ENCODE measurements at regions not wholly inside any gene's neighbourhood (a gene's known extent, or its start where the extent isn't known, plus 50 kb on each side); places are given as distances from the start of the nearest gene placed in this dataset.

GRCh38 chr11:26137651-26138050 is 194.3 kb upstream of the ANO3 start:
- FAIRE-seq (no peak), DNase-seq (ENCODE audit: low read depth, low spot score) (no peak)
- no peak overlapping the region for H3K9ac ChIP-seq (ENCODE audit: control insufficient read depth, extremely low read depth, insufficient read depth, low read length)
- no peaks in the 10 kb centered on the region for H4K20me1 ChIP-seq (ENCODE audit: control insufficient read depth, extremely low read depth, insufficient read depth, low read length)
- no peak for TF ChIP-seq EZH2 (IDR thresholded peaks at IDR 0.05; ENCODE audit: low read length)
- no peak for TF ChIP-seq CTCF (optimal IDR thresholded peaks at IDR 0.05 in 1 of 3, IDR thresholded peaks at IDR 0.05 in 1 of 3, conservative IDR thresholded peaks at IDR 0.05 in 1 of 3; ENCODE audit: extremely low read depth in 1 of 3, insufficient read depth in 2 of 3, low read length in 3 of 3)
- no peak overlapping the region for H3K4me3 ChIP-seq (ENCODE audit: control insufficient read depth in 2 of 3, extremely low read depth in 1 of 3, insufficient read depth in 2 of 3, low read depth in 1 of 3, low read length in 3 of 3)
- no peaks in the 10 kb centered on the region for H3K4me1 ChIP-seq (ENCODE audit: control insufficient read depth, extremely low read depth, insufficient read depth, low read length)
- no peak overlapping the region for H3K27ac ChIP-seq (ENCODE audit: control insufficient read depth, insufficient read depth, low read length)
- H3K4me2 ChIP-seq (ENCODE audit: control insufficient read depth, extremely low read depth, insufficient read depth, low read depth, low read length), result no peak overlapping the region
- no peaks in the 10 kb centered on the region for H3K79me2 ChIP-seq (ENCODE audit: control insufficient read depth, insufficient read depth, low read length)
- H2AFZ ChIP-seq (ENCODE audit: control insufficient read depth, low read length), result no peak overlapping the region
- no peaks in the 10 kb centered on the region for H3K36me3 ChIP-seq (ENCODE audit: control insufficient read depth in 2 of 2, extremely low read depth in 1 of 2, insufficient read depth in 2 of 2, low read length in 2 of 2)
- no peaks in the 10 kb centered on the region for H3K9me1 ChIP-seq (ENCODE audit: control insufficient read depth, extremely low read depth, insufficient read depth, low read length)
- dilution Hi-C loops (cut with MboI; ENCODE audit: extremely low pct_ligation_motif_present, low sequenced_read_pairs), result no loop called here
- no peaks in the 10 kb centered on the region for H3K27me3 ChIP-seq (ENCODE audit: control insufficient read depth, extremely low read depth, insufficient read depth, low read length)
- no peaks in the 10 kb centered on the region for H3K9me3 ChIP-seq (ENCODE audit: control insufficient read depth, low read depth, low read length)

GRCh38 chr11:26142891-26143290 is 189.0 kb upstream of the ANO3 start:
- no peak overlapping the region for H3K27ac ChIP-seq (ENCODE audit: control insufficient read depth, insufficient read depth, low read length)
- H3K4me1 ChIP-seq (ENCODE audit: control insufficient read depth, extremely low read depth, insufficient read depth, low read length), result no peaks in the 10 kb centered on the region
- no peak overlapping the region for H3K4me2 ChIP-seq (ENCODE audit: control insufficient read depth, extremely low read depth, insufficient read depth, low read depth, low read length)
- no peak for TF ChIP-seq CTCF (optimal IDR thresholded peaks at IDR 0.05 in 1 of 3, IDR thresholded peaks at IDR 0.05 in 1 of 3, conservative IDR thresholded peaks at IDR 0.05 in 1 of 3; ENCODE audit: extremely low read depth in 1 of 3, insufficient read depth in 2 of 3, low read length in 3 of 3)
- no peak for TF ChIP-seq EZH2 (IDR thresholded peaks at IDR 0.05; ENCODE audit: low read length)
- no peak overlapping the region for H3K9ac ChIP-seq (ENCODE audit: control insufficient read depth, extremely low read depth, insufficient read depth, low read length)
- no peaks in the 10 kb centered on the region for H3K36me3 ChIP-seq (ENCODE audit: control insufficient read depth in 2 of 2, extremely low read depth in 1 of 2, insufficient read depth in 2 of 2, low read length in 2 of 2)
- no peaks in the 10 kb centered on the region for H3K9me3 ChIP-seq (ENCODE audit: control insufficient read depth, low read depth, low read length)
- H3K9me1 ChIP-seq (ENCODE audit: control insufficient read depth, extremely low read depth, insufficient read depth, low read length), result no peaks in the 10 kb centered on the region
- DNase-seq (ENCODE audit: low read depth, low spot score) (no peak), FAIRE-seq (no peak)
- no peaks in the 10 kb centered on the region for H3K79me2 ChIP-seq (ENCODE audit: control insufficient read depth, insufficient read depth, low read length)
- H3K4me3 ChIP-seq (ENCODE audit: control insufficient read depth in 2 of 3, extremely low read depth in 1 of 3, insufficient read depth in 2 of 3, low read depth in 1 of 3, low read length in 3 of 3), result no peak overlapping the region
- H4K20me1 ChIP-seq (ENCODE audit: control insufficient read depth, extremely low read depth, insufficient read depth, low read length), result no peaks in the 10 kb centered on the region
- no peaks in the 10 kb centered on the region for H3K27me3 ChIP-seq (ENCODE audit: control insufficient read depth, extremely low read depth, insufficient read depth, low read length)
- dilution Hi-C loops (cut with MboI; ENCODE audit: extremely low pct_ligation_motif_present, low sequenced_read_pairs), result no loop called here
- no peak overlapping the region for H2AFZ ChIP-seq (ENCODE audit: control insufficient read depth, low read length)

All from keratinocyte (primary cell).